H1 (cell line): ENCODE measurements at regions not wholly inside any gene's neighbourhood (a gene's known extent, or its start where the extent isn't known, plus 50 kb on each side); places are given as distances from the start of the nearest gene placed in this dataset.

Source experiments
- HDAC6 ChIP-seq: IDR thresholded peaks from one replicate; pipeline ENCODE4 v1.7.1; 2012; ENCODE audit warnings: low read depth, mild to moderate bottlenecking, inconsistent platforms, low read length, moderate library complexity
- JUN ChIP-seq: IDR thresholded peaks from 2 replicates; pipeline ENCODE4 v1.6.1; 2011; ENCODE audit warnings: low read depth, mild to moderate bottlenecking, improper control_type of control experiment, low read length
- KDM5A ChIP-seq: fragments of 200-600 bp; IDR thresholded peaks from 2 replicates; pipeline ENCODE4 v1.7.1; 2012; ENCODE audit warnings: mild to moderate bottlenecking, low read length, inconsistent platforms, mixed read lengths
- POLR2A ChIP-seq, 2 experiments: IDR thresholded peaks; 1 replicate in 1 of 2; 2 replicates in 1 of 2; pipeline ENCODE4 v1.6.1; 2011; ENCODE audit warnings: low read depth in 2 of 2, low read length in 2 of 2, mild to moderate bottlenecking in 2 of 2; ENCODE audit errors: control extremely low read depth in 1 of 2
- POLR2AphosphoS5 ChIP-seq: IDR thresholded peaks from 2 replicates; pipeline ENCODE4 v1.6.1; 2011; ENCODE audit warnings: low read depth, low read length
- SIN3A ChIP-seq, 2 experiments: IDR thresholded peaks in 1 of 2; conservative IDR thresholded peaks in 1 of 2; 2 replicates each; pipeline ENCODE4 v1.6.1; 2011 to 2012; ENCODE audit warnings: low read length in 2 of 2, improper control_type of control experiment in 1 of 2, low read depth in 1 of 2, mild to moderate bottlenecking in 1 of 2
- SP1 ChIP-seq: IDR thresholded peaks from 2 replicates; pipeline ENCODE4 v1.6.1; 2011; ENCODE audit warnings: low read depth, low read length
- TAF7 ChIP-seq: optimal IDR thresholded peaks from 2 replicates; pipeline ENCODE3; 2011; ENCODE audit warnings: low read depth, mild to moderate bottlenecking, inconsistent platforms, low read length, moderate library complexity, borderline replicate concordance
- TBP ChIP-seq: IDR thresholded peaks from 2 replicates; pipeline ENCODE4 v1.6.1; 2011; ENCODE audit warnings: low read depth, low read length, improper control_type of control experiment
- USF2 ChIP-seq: IDR thresholded peaks from 2 replicates; pipeline ENCODE4 v1.6.1; 2011; ENCODE audit warnings: low read length, improper control_type of control experiment
- YY1 ChIP-seq: IDR thresholded peaks from 2 replicates; pipeline ENCODE4 v1.6.1; 2011; ENCODE audit warnings: low read depth, mild to moderate bottlenecking, low read length
- TF ChIP-seq, protein P1 (sequence below), 3 experiments: IDR thresholded peaks; 1 replicate in 2 of 3; 2 replicates in 1 of 3; pipeline versions ENCODE4 v1.5.1 to v1.6.1; 2011; ENCODE audit warnings: low read length in 3 of 3, mild to moderate bottlenecking in 3 of 3, inconsistent platforms in 2 of 3, low read depth in 1 of 3, moderate library complexity in 1 of 3; ENCODE audit not compliant: insufficient read depth in 1 of 3; ENCODE audit errors: control extremely low read depth in 1 of 3

DNA sequence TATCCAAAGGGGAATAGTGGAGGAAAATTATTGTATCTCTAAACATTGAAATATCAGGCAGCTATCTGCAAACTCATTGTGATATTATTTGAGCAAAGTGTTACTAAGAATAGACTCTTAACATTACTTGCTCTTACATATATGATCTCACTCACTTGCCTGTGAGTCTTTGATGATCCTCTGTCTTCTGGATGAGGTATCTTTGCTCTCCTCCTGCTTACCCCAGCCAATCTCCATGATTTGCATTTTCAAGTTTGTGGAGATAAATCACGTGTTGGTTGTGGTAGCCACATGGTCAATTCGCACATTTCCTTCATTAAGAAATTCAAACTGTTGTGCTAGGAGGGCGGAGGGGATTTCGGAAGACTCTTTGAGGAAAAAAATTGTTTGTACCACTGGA, 169.9 kb upstream of the S100G start:
- TF ChIP-seq TBP (no peak), YY1 (no peak), HDAC6 (no peak), POLR2A (IDR thresholded peaks at IDR 0.05; ENCODE audit: control extremely low read depth in 1 of 2, low read depth in 2 of 2, low read length in 2 of 2) (no peak), KDM5A (no peak), JUN (no peak), TAF7 (no peak), SP1 (no peak), SIN3A (conservative IDR thresholded peaks at IDR 0.05 in 1 of 2, IDR thresholded peaks at IDR 0.05 in 1 of 2; ENCODE audit: low read depth in 1 of 2, low read length in 2 of 2) (no peak), USF2 (no peak), POLR2AphosphoS5 (no peak)
- TF ChIP-seq, protein P1, sequence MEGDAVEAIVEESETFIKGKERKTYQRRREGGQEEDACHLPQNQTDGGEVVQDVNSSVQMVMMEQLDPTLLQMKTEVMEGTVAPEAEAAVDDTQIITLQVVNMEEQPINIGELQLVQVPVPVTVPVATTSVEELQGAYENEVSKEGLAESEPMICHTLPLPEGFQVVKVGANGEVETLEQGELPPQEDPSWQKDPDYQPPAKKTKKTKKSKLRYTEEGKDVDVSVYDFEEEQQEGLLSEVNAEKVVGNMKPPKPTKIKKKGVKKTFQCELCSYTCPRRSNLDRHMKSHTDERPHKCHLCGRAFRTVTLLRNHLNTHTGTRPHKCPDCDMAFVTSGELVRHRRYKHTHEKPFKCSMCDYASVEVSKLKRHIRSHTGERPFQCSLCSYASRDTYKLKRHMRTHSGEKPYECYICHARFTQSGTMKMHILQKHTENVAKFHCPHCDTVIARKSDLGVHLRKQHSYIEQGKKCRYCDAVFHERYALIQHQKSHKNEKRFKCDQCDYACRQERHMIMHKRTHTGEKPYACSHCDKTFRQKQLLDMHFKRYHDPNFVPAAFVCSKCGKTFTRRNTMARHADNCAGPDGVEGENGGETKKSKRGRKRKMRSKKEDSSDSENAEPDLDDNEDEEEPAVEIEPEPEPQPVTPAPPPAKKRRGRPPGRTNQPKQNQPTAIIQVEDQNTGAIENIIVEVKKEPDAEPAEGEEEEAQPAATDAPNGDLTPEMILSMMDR (IDR thresholded peaks at IDR 0.05; ENCODE audit: control extremely low read depth in 1 of 3, insufficient read depth in 1 of 3, low read depth in 1 of 3, low read length in 3 of 3) = no peak
